ENCODE measurements at regions not wholly inside any gene's neighbourhood (a gene's known extent, or its start where the extent isn't known, plus 50 kb on each side); places are given as distances from the start of the nearest gene placed in this dataset.

DNA sequence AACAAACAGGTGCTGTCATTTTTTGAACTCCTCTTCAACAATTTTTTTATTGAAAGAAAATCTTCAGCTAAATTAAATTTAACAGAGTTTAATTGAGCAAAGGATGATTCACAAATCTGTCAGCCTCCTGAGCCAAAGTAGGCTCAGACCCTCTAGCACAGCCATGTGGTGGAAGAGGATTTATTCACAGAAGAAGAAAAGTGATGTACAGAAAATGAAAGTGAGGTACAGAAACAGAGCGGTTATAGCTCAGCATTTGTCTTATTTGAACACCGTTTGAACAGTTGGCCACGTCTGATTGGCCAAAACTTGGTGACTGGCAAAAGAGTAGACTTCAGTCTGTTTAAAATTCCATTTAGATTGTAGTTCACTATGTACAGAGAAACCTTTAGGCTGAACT is 217.3 kb downstream of the SPANXN1 start:
- TF ChIP-seq, protein P1, sequence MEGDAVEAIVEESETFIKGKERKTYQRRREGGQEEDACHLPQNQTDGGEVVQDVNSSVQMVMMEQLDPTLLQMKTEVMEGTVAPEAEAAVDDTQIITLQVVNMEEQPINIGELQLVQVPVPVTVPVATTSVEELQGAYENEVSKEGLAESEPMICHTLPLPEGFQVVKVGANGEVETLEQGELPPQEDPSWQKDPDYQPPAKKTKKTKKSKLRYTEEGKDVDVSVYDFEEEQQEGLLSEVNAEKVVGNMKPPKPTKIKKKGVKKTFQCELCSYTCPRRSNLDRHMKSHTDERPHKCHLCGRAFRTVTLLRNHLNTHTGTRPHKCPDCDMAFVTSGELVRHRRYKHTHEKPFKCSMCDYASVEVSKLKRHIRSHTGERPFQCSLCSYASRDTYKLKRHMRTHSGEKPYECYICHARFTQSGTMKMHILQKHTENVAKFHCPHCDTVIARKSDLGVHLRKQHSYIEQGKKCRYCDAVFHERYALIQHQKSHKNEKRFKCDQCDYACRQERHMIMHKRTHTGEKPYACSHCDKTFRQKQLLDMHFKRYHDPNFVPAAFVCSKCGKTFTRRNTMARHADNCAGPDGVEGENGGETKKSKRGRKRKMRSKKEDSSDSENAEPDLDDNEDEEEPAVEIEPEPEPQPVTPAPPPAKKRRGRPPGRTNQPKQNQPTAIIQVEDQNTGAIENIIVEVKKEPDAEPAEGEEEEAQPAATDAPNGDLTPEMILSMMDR (IDR thresholded peaks at IDR 0.05): no peak
- TF ChIP-seq EP300 (IDR thresholded peaks at IDR 0.05): no peak
- no peak for TF ChIP-seq POLR2A (IDR thresholded peaks at IDR 0.05)

All from tibial nerve (tissue), 4 donors.